WTC11 (cell line): ENCODE measurements at regions not wholly inside any gene's neighbourhood (a gene's known extent, or its start where the extent isn't known, plus 50 kb on each side); places are given as distances from the start of the nearest gene placed in this dataset.

ENCODE experiments used
- ATAC-seq: fragments of 200-7000 bp; cut with Tn5 transposase; 2 replicates; pipeline ENCODE4 v1.10.0; 2021; ENCODE audit warnings: mild to moderate bottlenecking, moderate library complexity
- CTCF ChIA-PET: fragments of 300-600 bp; sonication (Branson Sonifier 250); formaldehyde crosslinking; loops from one replicate; lab custom pipeline; 2021; ENCODE audit warnings: antibody characterized with exemption; lab: Charles Lee
- POLR2A ChIA-PET: fragments of 350-600 bp; sonication (Branson Sonifier 250); formaldehyde crosslinking; loops from one replicate; lab custom pipeline; 2021; ENCODE audit warnings: antibody characterized with exemption; lab: Charles Lee
- DNase-seq: peaks from one replicate; pipeline ENCODE4 v3.0.0; 2021; ENCODE audit warnings: low spot score
- H3K27ac Mint-ChIP-seq: 2 replicates; pipeline ENCODE4 v1.8.0; 2021; ENCODE audit warnings: mixed read lengths
- H3K27me3 Mint-ChIP-seq: 2 replicates; pipeline ENCODE4 v1.8.0; 2021; ENCODE audit warnings: low read depth, mild to moderate bottlenecking, moderate library complexity, mixed read lengths
- H3K36me3 Mint-ChIP-seq: 2 replicates; pipeline ENCODE4 v1.8.0; 2021; ENCODE audit warnings: mixed read lengths
- H3K4me1 Mint-ChIP-seq: 2 replicates; pipeline ENCODE4 v1.8.0; 2022; ENCODE audit warnings: mixed read lengths
- H3K4me3 Mint-ChIP-seq: 2 replicates; pipeline ENCODE4 v1.8.0; 2021; ENCODE audit warnings: mild to moderate bottlenecking, moderate library complexity, mixed read lengths
- H3K9me3 Mint-ChIP-seq: 2 replicates; pipeline ENCODE4 v1.8.0; 2021; ENCODE audit warnings: mixed read lengths
- CREM ChIP-seq: sonication (generic); formaldehyde crosslinking; IDR thresholded peaks from 2 replicates; pipeline ENCODE4 v1.8.1; 2022; ENCODE audit warnings: mild to moderate bottlenecking, missing genetic modification reagents, moderate library complexity
- GABPB1 ChIP-seq: sonication (generic); formaldehyde crosslinking; IDR thresholded peaks from 2 replicates; pipeline ENCODE4 v1.8.1; 2023; ENCODE audit warnings: mild to moderate bottlenecking, missing genetic modification reagents
- GTF2I ChIP-seq: fragments of 250-450 bp; sonication (Bioruptor Pico); conservative IDR thresholded peaks from 2 replicates; pipeline ENCODE4 v1.4.0; 2021; ENCODE audit warnings: mild to moderate bottlenecking
- JUN ChIP-seq: sonication (generic); formaldehyde crosslinking; IDR thresholded peaks from 2 replicates; pipeline ENCODE4 v1.8.0; 2023; ENCODE audit warnings: mild to moderate bottlenecking, missing genetic modification reagents
- NR3C1 ChIP-seq: sonication (generic); formaldehyde crosslinking; conservative IDR thresholded peaks from 2 replicates; pipeline ENCODE4 v1.8.1; 2023; ENCODE audit warnings: low read depth, mild to moderate bottlenecking, missing genetic modification reagents
- RORB ChIP-seq: fragments of 250-450 bp; sonication (Bioruptor Pico); IDR thresholded peaks from 2 replicates; pipeline ENCODE4 v1.9.0; 2021; ENCODE audit warnings: mild to moderate bottlenecking
- TCF7 ChIP-seq: sonication (generic); formaldehyde crosslinking; IDR thresholded peaks from 2 replicates; pipeline ENCODE4 v1.8.0; 2022; ENCODE audit warnings: mild to moderate bottlenecking, low read depth, missing genetic modification reagents, moderate library complexity
- TEAD1 ChIP-seq: sonication (generic); formaldehyde crosslinking; IDR thresholded peaks from 2 replicates; pipeline ENCODE4 v1.8.0; 2022; ENCODE audit warnings: mild to moderate bottlenecking, missing genetic modification reagents
- ZBTB21 ChIP-seq: sonication (generic); formaldehyde crosslinking; IDR thresholded peaks from 2 replicates; pipeline ENCODE4 v1.8.1; 2023; ENCODE audit warnings: mild to moderate bottlenecking, missing genetic modification reagents, borderline replicate concordance
- ZNF138 ChIP-seq: sonication (generic); formaldehyde crosslinking; conservative IDR thresholded peaks from 2 replicates; pipeline ENCODE4 v1.8.1; 2022; ENCODE audit warnings: mild to moderate bottlenecking, moderate library complexity, missing genetic modification reagents
- ZNF263 ChIP-seq: sonication (generic); formaldehyde crosslinking; IDR thresholded peaks from 2 replicates; pipeline ENCODE4 v1.8.1; 2022; ENCODE audit warnings: low read depth, mild to moderate bottlenecking, moderate library complexity, missing genetic modification reagents
- ZNF423 ChIP-seq: fragments of 250-450 bp; sonication (Bioruptor Pico); IDR thresholded peaks from 2 replicates; pipeline ENCODE4 v2.1.2; 2022; ENCODE audit warnings: mild to moderate bottlenecking, moderate library complexity
- TF ChIP-seq, protein P1 (sequence below): fragments of 250-450 bp; sonication (Bioruptor Pico); conservative IDR thresholded peaks from 2 replicates; pipeline ENCODE4 v1.9.0; 2021; ENCODE audit warnings: mild to moderate bottlenecking
- TF ChIP-seq, protein P2 (sequence below): sonication (generic); formaldehyde crosslinking; conservative IDR thresholded peaks from 2 replicates; pipeline ENCODE4 v1.8.1; 2022; ENCODE audit warnings: mild to moderate bottlenecking, missing genetic modification reagents
- TF ChIP-seq, protein P3 (sequence below): sonication (generic); formaldehyde crosslinking; IDR thresholded peaks from 2 replicates; pipeline ENCODE4 v1.8.0; 2022; ENCODE audit warnings: mild to moderate bottlenecking, missing genetic modification reagents
- TF ChIP-seq, protein P4 (sequence below): sonication (generic); formaldehyde crosslinking; IDR thresholded peaks from 2 replicates; pipeline ENCODE4 v1.8.1; 2022; ENCODE audit warnings: missing genetic modification reagents, borderline replicate concordance

DNA sequence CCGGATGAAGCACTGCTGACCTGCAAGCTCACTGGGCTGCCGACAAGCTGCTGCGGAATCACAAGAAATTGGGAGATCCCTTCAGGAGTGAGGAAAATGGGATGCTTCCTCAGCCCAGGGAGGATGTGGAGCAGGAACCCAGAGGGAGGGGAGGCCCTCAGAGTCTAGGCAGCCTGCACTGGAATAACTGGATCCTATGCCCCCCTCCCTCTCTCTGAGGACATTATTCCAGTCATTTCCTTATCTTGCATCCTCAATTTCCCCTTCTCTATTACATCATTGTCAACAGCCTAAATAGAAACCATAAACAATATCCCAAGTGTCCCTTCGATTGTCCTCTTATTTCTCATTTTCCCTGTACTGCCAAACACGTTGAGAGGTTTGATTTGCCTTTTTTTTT lies 169.0 kb downstream of the OPA1 start:
- Mint-ChIP-seq H3K36me3 (peaks cover 12% of the 10 kb centered on the region), H3K4me1 (no peaks in the 10 kb centered on the region), H3K27me3 (peaks cover 2% of the 10 kb centered on the region; the same call in 1 of the 2 replicates), H3K9me3 (peaks cover 35% of the 10 kb centered on the region), H3K27ac (no peak overlapping the region), H3K4me3 (no peak overlapping the region)
- ATAC-seq: no peak
- DNase-seq: no peak
- CTCF ChIA-PET: no interaction called here
- POLR2A ChIA-PET: no interaction called here
- TF ChIP-seq, protein P1, sequence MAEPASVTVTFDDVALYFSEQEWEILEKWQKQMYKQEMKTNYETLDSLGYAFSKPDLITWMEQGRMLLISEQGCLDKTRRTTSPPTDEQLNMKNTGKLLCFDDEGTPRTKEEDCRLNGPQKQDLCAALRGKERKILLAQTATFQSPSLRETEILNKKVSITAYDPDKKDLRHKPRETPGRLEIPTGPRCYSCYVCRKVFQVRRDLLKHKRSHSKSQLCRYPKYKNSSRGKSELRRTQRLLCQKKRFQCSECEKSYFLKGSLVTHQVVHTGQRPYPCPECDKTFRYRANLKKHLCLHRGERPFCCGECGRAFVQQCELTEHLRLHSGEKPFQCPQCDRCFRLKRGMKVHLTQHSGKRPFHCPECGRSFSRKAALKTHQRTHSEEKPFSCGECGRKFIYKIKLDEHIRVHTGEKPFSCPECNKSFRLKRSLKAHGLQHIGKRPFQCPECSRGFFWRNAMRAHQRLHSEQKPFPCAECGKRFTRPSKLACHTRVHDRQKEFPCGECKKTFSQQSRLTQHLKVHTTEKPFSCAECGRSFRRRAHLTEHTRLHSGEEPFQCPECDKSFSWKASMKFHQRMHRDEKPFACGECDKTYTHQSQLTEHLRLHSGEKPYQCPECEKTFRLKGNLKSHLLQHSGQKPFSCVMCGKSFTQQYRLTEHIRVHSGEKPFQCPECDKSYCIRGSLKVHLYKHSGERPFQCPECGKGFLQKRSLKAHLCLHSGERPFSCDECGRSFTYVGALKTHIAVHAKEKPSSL: no peak
- TF ChIP-seq GABPB1 (CRISPR knock-in tag) (no peak), NR3C1 (CRISPR knock-in tag) (no peak), CREM (no peak), TEAD1 (CRISPR knock-in tag) (no peak), RORB (no peak), ZNF138 (CRISPR knock-in tag) (no peak)
- TF ChIP-seq, protein P2, sequence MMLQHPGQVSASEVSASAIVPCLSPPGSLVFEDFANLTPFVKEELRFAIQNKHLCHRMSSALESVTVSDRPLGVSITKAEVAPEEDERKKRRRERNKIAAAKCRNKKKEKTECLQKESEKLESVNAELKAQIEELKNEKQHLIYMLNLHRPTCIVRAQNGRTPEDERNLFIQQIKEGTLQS (CRISPR knock-in tag): no peak
- TF ChIP-seq, protein P3, sequence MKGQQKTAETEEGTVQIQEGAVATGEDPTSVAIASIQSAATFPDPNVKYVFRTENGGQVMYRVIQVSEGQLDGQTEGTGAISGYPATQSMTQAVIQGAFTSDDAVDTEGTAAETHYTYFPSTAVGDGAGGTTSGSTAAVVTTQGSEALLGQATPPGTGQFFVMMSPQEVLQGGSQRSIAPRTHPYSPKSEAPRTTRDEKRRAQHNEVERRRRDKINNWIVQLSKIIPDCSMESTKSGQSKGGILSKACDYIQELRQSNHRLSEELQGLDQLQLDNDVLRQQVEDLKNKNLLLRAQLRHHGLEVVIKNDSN (CRISPR knock-in tag): no peak

DNA sequence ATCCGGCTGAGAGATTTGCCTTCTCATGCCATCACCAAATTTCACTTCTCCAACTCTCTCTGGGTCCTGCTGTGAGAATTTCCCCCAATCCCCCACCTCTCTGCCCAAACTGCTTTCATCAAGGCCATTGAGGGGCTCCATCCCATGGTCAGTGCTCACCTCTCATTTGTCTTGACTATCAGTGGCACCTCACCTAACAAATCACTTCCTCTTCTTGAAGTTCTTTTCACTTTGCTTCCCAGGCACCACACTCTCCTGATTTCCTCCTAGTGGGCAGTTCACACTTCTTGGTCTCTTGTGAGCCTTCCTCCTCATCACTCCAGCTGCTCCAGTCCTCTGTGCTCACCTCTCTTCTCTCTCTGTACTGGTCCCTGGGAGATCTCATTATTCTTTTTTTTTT lies 169.6 kb downstream of the OPA1 start:
- Mint-ChIP-seq H3K4me3 (no peak overlapping the region), H3K4me1 (no peaks in the 10 kb centered on the region), H3K27ac (no peak overlapping the region), H3K9me3 (peaks cover 28% of the 10 kb centered on the region), H3K36me3 (peaks cover 6% of the 10 kb centered on the region), H3K27me3 (peaks cover 2% of the 10 kb centered on the region; the same call in 1 of the 2 replicates)
- TF ChIP-seq, protein P4, sequence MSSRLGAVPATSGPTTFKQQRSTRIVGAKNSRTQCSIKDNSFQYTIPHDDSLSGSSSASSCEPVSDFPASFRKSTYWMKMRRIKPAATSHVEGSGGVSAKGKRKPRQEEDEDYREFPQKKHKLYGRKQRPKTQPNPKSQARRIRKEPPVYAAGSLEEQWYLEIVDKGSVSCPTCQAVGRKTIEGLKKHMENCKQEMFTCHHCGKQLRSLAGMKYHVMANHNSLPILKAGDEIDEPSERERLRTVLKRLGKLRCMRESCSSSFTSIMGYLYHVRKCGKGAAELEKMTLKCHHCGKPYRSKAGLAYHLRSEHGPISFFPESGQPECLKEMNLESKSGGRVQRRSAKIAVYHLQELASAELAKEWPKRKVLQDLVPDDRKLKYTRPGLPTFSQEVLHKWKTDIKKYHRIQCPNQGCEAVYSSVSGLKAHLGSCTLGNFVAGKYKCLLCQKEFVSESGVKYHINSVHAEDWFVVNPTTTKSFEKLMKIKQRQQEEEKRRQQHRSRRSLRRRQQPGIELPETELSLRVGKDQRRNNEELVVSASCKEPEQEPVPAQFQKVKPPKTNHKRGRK (CRISPR knock-in tag): no peak
- no peak for TF ChIP-seq ZBTB21 (CRISPR knock-in tag)
- no peak for TF ChIP-seq ZNF263 (CRISPR knock-in tag)
- no peak for TF ChIP-seq RORB
- TF ChIP-seq GTF2I (CRISPR knock-in tag): no peak
- TF ChIP-seq ZNF423 (CRISPR knock-in tag): no peak
- no peak for TF ChIP-seq JUN (CRISPR knock-in tag)
- TF ChIP-seq, protein P1: no peak
- TF ChIP-seq GABPB1 (CRISPR knock-in tag): no peak
- TF ChIP-seq TCF7 (CRISPR knock-in tag): no peak
- TF ChIP-seq CREM: no peak
- TF ChIP-seq, protein P2 (CRISPR knock-in tag): no peak
- CTCF ChIA-PET: no interaction called here
- DNase-seq: no peak
- no peak for ATAC-seq
- POLR2A ChIA-PET: no interaction called here
